Lung (tissue), 11 donors: ENCODE measurements at regions not wholly inside any gene's neighbourhood (a gene's known extent, or its start where the extent isn't known, plus 50 kb on each side); places are given as distances from the start of the nearest gene placed in this dataset.

ENCODE experiments used
- ATAC-seq: fragments of 200-7000 bp; cut with Tn5 transposase; one replicate; pipeline ENCODE4 v1.9.1; 2020; ENCODE audit warnings: moderate number of reproducible peaks; ENCODE audit not compliant: insufficient read depth, low FRiP score
- DNase-seq, 3 donors: peaks; one replicate each; pipeline ENCODE4 v3.0.0-alpha.2; 2013 to 2017
- H3K27ac ChIP-seq, 2 donors: one replicate each; pipeline ENCODE4 v1.5.1; 2013; ENCODE audit warnings: mild to moderate bottlenecking in 2 of 2, moderate library complexity in 2 of 2, control low read depth in 1 of 2, inconsistent platforms in 1 of 2, low read depth in 1 of 2, low read length in 1 of 2
- H3K27me3 ChIP-seq, 3 donors: one replicate each; pipeline ENCODE4 v1.5.1; 2013; ENCODE audit warnings: low read length in 2 of 3; ENCODE audit not compliant: control insufficient read depth in 3 of 3, insufficient read depth in 3 of 3
- H3K36me3 ChIP-seq, 4 donors: one replicate each; pipeline ENCODE4 v1.5.1; 2013; ENCODE audit warnings: low read length in 4 of 4, mild to moderate bottlenecking in 1 of 4, moderate library complexity in 1 of 4; ENCODE audit not compliant: control insufficient read depth in 4 of 4, insufficient read depth in 4 of 4
- H3K4me1 ChIP-seq, 5 donors: one replicate each; pipeline ENCODE4 v1.5.1; 2013; ENCODE audit warnings: low read length in 5 of 5, mild to moderate bottlenecking in 2 of 5, moderate library complexity in 1 of 5; ENCODE audit not compliant: control insufficient read depth in 5 of 5, insufficient read depth in 5 of 5
- H3K4me3 ChIP-seq: one replicate; pipeline ENCODE4 v1.5.1; 2013; ENCODE audit warnings: mild to moderate bottlenecking, control low read depth, moderate library complexity
- H3K9ac ChIP-seq, 2 donors: one replicate each; pipeline ENCODE4 v1.5.1; 2013; ENCODE audit warnings: low read length in 2 of 2, control low read depth in 1 of 2; ENCODE audit not compliant: insufficient read depth in 1 of 2
- H3K9me3 ChIP-seq, 4 donors: one replicate each; pipeline ENCODE4 v1.5.1; 2013; ENCODE audit warnings: low read length in 3 of 4, mild to moderate bottlenecking in 1 of 4, moderate library complexity in 1 of 4; ENCODE audit not compliant: control insufficient read depth in 4 of 4, insufficient read depth in 3 of 4
- WGBS, 2 donors: extraction: QIAGEN DNeasy Blood & Tissue Kit; methylation state at CpG; one replicate each; pipeline ENCODE4 v1.1.7; 2013; 5-methylcytosine and 5-hydroxymethylcytosine counted together
- TF ChIP-seq, protein P1 (sequence below): IDR thresholded peaks from 2 replicates; pipeline ENCODE4 v1.5.1; 2012; ENCODE audit warnings: mild to moderate bottlenecking; ENCODE audit errors: control extremely low read depth, extremely low read depth
- donor health status: control.
- donor health status: control.
- donor health status: Bipolar disorder and iron deficiency.
- donor health status: healthy.
- donor health status: DM: yes; HTN: yes; CAD: no.

- ATAC-seq, result no peak
- 82 to 89% methylated on average over 1 of the region's 1 CpG for WGBS, 2 donors
- TF ChIP-seq, protein P1, sequence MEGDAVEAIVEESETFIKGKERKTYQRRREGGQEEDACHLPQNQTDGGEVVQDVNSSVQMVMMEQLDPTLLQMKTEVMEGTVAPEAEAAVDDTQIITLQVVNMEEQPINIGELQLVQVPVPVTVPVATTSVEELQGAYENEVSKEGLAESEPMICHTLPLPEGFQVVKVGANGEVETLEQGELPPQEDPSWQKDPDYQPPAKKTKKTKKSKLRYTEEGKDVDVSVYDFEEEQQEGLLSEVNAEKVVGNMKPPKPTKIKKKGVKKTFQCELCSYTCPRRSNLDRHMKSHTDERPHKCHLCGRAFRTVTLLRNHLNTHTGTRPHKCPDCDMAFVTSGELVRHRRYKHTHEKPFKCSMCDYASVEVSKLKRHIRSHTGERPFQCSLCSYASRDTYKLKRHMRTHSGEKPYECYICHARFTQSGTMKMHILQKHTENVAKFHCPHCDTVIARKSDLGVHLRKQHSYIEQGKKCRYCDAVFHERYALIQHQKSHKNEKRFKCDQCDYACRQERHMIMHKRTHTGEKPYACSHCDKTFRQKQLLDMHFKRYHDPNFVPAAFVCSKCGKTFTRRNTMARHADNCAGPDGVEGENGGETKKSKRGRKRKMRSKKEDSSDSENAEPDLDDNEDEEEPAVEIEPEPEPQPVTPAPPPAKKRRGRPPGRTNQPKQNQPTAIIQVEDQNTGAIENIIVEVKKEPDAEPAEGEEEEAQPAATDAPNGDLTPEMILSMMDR, result no peak
Measured at GRCh38 chr5:74423383-74423782, 217.1 kb downstream of the ENC1 start.

DNA sequence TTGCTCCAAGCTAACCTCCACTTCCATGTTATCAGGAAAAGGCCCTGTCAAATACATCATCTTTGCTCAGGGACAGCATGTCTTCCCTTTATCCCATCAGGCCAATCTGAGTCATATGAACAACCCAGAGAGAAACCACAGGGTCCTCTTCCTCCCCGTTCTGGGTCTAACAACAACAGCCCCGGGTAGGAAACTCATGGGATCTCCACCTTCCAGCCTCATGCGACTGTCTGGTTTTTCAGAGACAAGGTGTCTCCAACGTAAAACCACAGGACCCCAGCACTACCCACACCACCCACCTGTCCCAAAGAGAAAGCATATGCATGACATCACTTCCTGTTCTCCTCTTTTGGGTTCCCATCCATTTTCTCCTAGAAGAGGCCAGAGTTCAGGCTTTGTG, 217.9 kb downstream of the ENC1 start:
- Histone ChIP-seq H3K36me3 (no peaks in the 10 kb centered on the region), H3K4me1 (no peaks in the 10 kb centered on the region), H3K27me3 (no peaks in the 10 kb centered on the region), H3K27ac (no peak overlapping the region), H3K4me3 (no peak overlapping the region), H3K9ac (no peak overlapping the region), H3K9me3 (no peaks in the 10 kb centered on the region)
- ATAC-seq (no peak), DNase-seq (no peak)
- WGBS, 2 donors, result 67 to 85% methylated on average over 4 of the region's 4 CpGs
- TF ChIP-seq, protein P1, result no peak

More at GRCh38 chr5:74423383-74423782, 217.1 kb downstream of the ENC1 start:
- no peak overlapping the region for H3K4me3 ChIP-seq
- DNase-seq, result no peak
- H3K9ac ChIP-seq, result no peak overlapping the region
- H3K27ac ChIP-seq, result no peak overlapping the region
- H3K9me3 ChIP-seq, result no peaks in the 10 kb centered on the region
- H3K27me3 ChIP-seq, result no peaks in the 10 kb centered on the region
- no peaks in the 10 kb centered on the region for H3K4me1 ChIP-seq
- no peaks in the 10 kb centered on the region for H3K36me3 ChIP-seq

DNA sequence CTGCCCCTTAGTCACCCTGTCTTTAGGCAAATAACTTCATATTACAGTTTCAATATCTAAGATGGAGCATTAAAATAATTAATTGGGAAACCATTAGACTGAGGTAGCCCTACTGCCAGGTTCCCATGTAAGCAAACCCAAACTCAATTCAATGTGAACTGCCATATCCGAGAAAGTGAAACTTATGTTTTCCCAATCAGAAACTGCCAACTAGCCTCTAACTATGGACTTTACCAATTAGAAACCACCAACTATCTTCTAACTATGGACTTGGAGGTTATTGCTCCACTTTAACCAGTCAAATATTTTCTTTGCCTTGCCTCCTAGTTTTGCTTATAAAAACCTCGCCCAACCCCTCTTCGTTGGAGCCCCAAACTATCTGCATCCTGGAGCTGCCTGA, 218.5 kb downstream of the ENC1 start:
- Histone ChIP-seq H3K27ac (no peak overlapping the region), H3K36me3 (no peaks in the 10 kb centered on the region), H3K4me1 (no peaks in the 10 kb centered on the region), H3K4me3 (no peak overlapping the region), H3K9ac (no peak overlapping the region), H3K9me3 (no peaks in the 10 kb centered on the region), H3K27me3 (no peaks in the 10 kb centered on the region)
- TF ChIP-seq, protein P1, result no peak
- DNase-seq (no peak), ATAC-seq (no peak)
- WGBS, 2 donors, result 70 to 94% methylated on average over 3 of the region's 3 CpGs

GRCh38 chr5:74421377-74421776, 219.2 kb downstream of the ENC1 start:
- Histone ChIP-seq H3K36me3 (no peaks in the 10 kb centered on the region), H3K27ac (no peak overlapping the region), H3K9ac (no peak overlapping the region), H3K27me3 (no peaks in the 10 kb centered on the region), H3K4me3 (no peak overlapping the region), H3K9me3 (no peaks in the 10 kb centered on the region), H3K4me1 (peaks cover 0 to 4% (median 0%) of the 10 kb centered on the region in 5 donors)
- ATAC-seq, result no peak
- WGBS, 2 donors, result 20 to 27% methylated on average over 1 of the region's 1 CpG
- TF ChIP-seq, protein P1, result no peak
- DNase-seq, result no peak
